Left lung (tissue), 4 donors: ENCODE measurements at regions not wholly inside any gene's neighbourhood (a gene's known extent, or its start where the extent isn't known, plus 50 kb on each side); places are given as distances from the start of the nearest gene placed in this dataset.
"Not testable (repeated sequence)": the region's sequence is repeated elsewhere in the genome, so short reads cannot be mapped to it uniquely, and the experiment has no call there.

Experiments used
- ATAC-seq: fragments of 200-7000 bp; cut with Tn5 transposase; one replicate; pipeline ENCODE4 v1.9.1; 2020; ENCODE audit warnings: moderate library complexity
- DNase-seq, 4 donors: peaks; one replicate each; pipeline ENCODE4 v3.0.0-alpha.2; 2013 to 2020
- H3K27ac ChIP-seq, 2 donors: fragments of 200-600 bp; sonication (generic) in 1 of 2; one replicate each; pipeline versions ENCODE4 v1.5.0 to v1.8.0; 2020 to 2021
- H3K27me3 ChIP-seq, 2 donors: fragments of 200-600 bp; sonication (generic) in 1 of 2; one replicate each; pipeline versions ENCODE4 v1.5.0 to v1.8.0; 2020 to 2021
- H3K36me3 ChIP-seq, 2 donors: fragments of 200-600 bp; sonication (generic) in 1 of 2; one replicate each; pipeline versions ENCODE4 v1.5.0 to v1.8.0; 2020 to 2021
- H3K4me1 ChIP-seq, 2 donors: fragments of 200-600 bp; one replicate each; pipeline ENCODE4 v1.8.0; 2021
- H3K4me3 ChIP-seq, 2 donors: fragments of 200-600 bp; sonication (generic) in 1 of 2; one replicate each; pipeline versions ENCODE4 v1.5.0 to v1.8.0; 2020 to 2021; ENCODE audit warnings: mild to moderate bottlenecking in 1 of 2
- H3K9me3 ChIP-seq, 2 donors: fragments of 200-600 bp; sonication (generic) in 1 of 2; one replicate each; pipeline versions ENCODE4 v1.5.0 to v1.8.0; 2020 to 2021
- intact Hi-C, 2 donors: fragments of 100-400 bp; cut with DNase I; formaldehyde crosslinking; loops; one replicate each; pipeline versions ENCODE4 v1.11.2 to v1.14.2; 2022
- TF ChIP-seq, protein P1 (sequence below), 2 donors: fragments of 200-600 bp; sonication (generic) in 1 of 2; IDR thresholded peaks; one replicate each; pipeline versions ENCODE4 v1.5.0 to v1.8.0; 2021; ENCODE audit warnings: antibody characterized with exemption in 2 of 2
- donor health status: DM: no; HTN: yes; CAD: no.
- donor health status: DM: no; HTN: no; CAD: no.

DNA sequence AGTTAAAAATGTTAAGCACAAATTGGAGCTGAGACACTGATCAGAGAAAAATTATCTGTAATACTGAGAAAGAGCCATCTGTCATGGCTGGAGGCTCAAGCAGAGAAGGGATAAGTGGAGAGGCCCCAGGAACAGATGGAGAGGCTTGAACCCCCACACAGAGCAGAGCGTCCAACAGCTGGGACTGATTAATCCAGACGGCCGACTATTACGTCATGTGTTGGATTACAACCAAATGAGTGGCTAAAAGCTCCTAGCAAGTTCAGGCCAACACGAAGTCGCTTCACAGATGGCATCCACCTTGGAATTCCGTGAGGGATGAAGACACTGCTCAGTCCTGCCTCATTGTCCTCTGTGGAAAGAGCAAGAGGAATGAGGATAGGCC lies 57.7 kb upstream of the ATXN3L start:
- no peak overlapping the region for H3K27ac ChIP-seq
- no peaks in the 10 kb centered on the region for H3K4me1 ChIP-seq
- peak in 2 of 4 donors; percentile 54 to 71 for DNase-seq
- H3K4me3 ChIP-seq: no peak overlapping the region
- H3K36me3 ChIP-seq: no peaks in the 10 kb centered on the region
- TF ChIP-seq, protein P1, sequence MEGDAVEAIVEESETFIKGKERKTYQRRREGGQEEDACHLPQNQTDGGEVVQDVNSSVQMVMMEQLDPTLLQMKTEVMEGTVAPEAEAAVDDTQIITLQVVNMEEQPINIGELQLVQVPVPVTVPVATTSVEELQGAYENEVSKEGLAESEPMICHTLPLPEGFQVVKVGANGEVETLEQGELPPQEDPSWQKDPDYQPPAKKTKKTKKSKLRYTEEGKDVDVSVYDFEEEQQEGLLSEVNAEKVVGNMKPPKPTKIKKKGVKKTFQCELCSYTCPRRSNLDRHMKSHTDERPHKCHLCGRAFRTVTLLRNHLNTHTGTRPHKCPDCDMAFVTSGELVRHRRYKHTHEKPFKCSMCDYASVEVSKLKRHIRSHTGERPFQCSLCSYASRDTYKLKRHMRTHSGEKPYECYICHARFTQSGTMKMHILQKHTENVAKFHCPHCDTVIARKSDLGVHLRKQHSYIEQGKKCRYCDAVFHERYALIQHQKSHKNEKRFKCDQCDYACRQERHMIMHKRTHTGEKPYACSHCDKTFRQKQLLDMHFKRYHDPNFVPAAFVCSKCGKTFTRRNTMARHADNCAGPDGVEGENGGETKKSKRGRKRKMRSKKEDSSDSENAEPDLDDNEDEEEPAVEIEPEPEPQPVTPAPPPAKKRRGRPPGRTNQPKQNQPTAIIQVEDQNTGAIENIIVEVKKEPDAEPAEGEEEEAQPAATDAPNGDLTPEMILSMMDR (IDR thresholded peaks at IDR 0.05): no peak
- intact Hi-C loops: no loop called here
- no peaks in the 10 kb centered on the region for H3K27me3 ChIP-seq
- ATAC-seq: peak; percentile 17
- H3K9me3 ChIP-seq: no peaks in the 10 kb centered on the region

DNA sequence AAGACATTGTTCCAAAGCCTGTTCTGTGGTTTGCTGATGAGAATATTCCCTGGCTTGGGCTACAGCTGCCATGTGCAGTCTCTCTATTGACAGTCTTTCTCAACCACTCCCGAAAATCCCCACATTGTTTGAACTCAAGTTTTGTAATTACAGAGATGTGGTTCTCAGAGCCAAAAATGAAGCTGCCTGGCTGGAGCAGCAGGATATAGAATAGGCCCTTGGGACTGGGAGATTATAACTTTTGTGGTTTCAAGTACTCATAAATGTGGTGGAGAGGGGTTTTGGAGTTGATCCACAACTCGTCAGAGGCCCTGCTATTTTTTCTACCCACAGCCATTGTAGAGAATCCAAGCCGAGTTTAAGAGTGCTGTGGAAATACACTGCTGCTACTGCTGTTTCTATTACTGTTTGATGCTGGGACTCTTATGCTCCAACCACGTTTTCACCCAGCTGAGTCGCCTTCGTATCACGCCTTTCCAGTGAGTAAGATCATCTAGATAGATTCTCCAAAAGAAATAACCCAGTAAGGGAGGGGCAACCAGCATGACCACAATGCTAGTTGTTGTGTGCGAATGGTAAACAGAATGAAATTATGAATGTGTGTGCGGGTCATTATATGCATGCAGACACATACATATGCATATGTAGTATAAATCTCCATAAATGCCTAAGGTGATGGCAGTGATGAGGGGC lies 57.1 kb upstream of the ATXN3L start:
- no peaks in the 10 kb centered on the region for H3K9me3 ChIP-seq
- peak; percentile 76 for ATAC-seq
- H3K27me3 ChIP-seq: no peaks in the 10 kb centered on the region
- DNase-seq: peak in 3 of 4 donors; percentile 34 to 89 (median 83)
- TF ChIP-seq, protein P1 (IDR thresholded peaks at IDR 0.05): no peak
- H3K27ac ChIP-seq: no peak overlapping the region
- H3K4me3 ChIP-seq: no peak overlapping the region
- H3K36me3 ChIP-seq: no peaks in the 10 kb centered on the region
- H3K4me1 ChIP-seq: no peaks in the 10 kb centered on the region
- intact Hi-C loops: no loop called here

DNA sequence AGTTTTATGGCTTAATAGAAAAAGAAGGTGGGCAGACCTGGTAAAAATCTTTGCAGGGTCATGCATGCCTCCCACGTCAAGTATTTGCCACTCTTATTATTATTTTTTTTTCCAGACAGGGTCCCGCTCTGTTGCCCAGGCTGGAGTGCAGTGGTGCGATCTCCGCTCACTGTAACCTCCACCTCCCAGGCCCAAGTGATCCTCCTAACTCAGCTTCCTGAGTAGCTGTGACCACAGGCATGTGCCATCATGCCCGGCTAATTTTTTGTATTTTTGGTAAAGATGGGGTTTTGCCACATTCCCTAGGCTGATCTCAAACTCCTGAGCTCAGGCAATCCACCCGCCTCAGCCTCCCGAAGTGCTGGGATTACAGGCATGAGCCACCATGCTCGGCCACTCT lies 55.7 kb upstream of the ATXN3L start:
- H3K4me3 ChIP-seq, H3K27ac ChIP-seq, H3K27me3 ChIP-seq, intact Hi-C loops, H3K9me3 ChIP-seq, ATAC-seq, DNase-seq, H3K36me3 ChIP-seq, H3K4me1 ChIP-seq: not testable (repeated sequence)

DNA sequence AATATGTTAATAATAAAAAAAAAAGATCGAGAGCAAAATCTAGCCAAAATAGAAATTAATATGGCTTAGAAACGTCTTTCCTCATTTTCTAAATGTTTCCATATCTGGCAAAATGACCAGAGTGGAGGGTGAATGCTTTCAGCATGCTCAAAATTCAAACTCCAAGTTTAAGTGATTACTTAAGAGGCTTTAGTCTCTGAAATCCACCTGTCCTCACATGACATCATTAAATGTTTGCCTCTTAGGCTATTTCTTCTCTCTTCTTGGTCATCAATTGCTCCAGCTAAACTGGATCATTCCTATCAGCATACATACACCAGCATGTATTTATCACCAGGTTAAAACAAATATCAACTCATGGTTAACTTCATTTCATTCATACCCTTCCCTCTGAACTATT lies 54.5 kb upstream of the ATXN3L start:
- no peak overlapping the region for H3K27ac ChIP-seq
- no peaks in the 10 kb centered on the region for H3K27me3 ChIP-seq

DNA sequence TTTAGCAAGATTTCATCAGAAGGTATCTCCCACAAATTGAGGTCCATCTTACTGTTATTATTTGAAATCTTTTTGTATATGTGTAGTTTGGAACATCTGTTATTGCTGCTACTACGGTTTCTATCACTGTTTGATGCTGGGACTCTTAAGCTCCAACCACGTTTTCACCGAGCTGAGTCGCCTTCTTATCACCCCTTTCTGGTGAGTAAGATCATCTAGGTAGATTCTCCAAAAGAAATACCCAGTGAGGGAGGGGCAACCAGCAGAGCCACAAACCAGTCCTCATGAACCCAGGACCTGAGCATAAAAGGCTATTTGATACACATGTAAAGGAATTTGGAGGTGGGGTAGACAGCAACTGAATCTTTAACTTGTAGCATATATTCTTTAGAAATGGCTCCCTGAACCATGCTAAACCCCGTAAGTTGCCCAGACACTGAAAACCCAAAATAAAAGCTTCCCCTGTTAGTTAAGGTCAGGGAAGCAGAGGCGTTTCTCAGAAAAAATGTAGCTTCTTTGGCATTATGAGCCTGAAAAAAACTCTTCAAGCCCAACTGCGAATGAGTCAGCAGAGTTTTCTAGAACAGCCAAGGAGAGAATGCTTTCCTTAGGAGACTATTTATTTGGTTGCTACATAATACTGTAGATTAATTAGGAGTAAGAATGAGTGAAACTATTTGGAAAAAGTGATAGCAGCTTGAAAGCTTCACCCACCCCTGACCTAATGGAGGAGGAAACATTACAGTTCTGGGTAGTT lies 53.8 kb upstream of the ATXN3L start:
- Histone ChIP-seq H3K27me3 (no peaks in the 10 kb centered on the region), H3K9me3 (no peaks in the 10 kb centered on the region), H3K4me3 (no peak overlapping the region), H3K36me3 (no peaks in the 10 kb centered on the region), H3K4me1 (no peaks in the 10 kb centered on the region), H3K27ac (peak overlapping the region in 1 of 2 donors; percentile 29)
- TF ChIP-seq, protein P1 (IDR thresholded peaks at IDR 0.05): no peak
- intact Hi-C loops: no loop called here
- DNase-seq (peak in 2 of 4 donors; percentile 59 to 73), ATAC-seq (peak; percentile 46)

More for the DNA sequence above, 54.5 kb upstream of the ATXN3L start:
- no peaks in the 10 kb centered on the region for H3K9me3 ChIP-seq
- DNase-seq (no peak), ATAC-seq (no peak)
- H3K4me3 ChIP-seq: no peak overlapping the region
- intact Hi-C loops: no loop called here
- TF ChIP-seq, protein P1 (IDR thresholded peaks at IDR 0.05): no peak
- H3K4me1 ChIP-seq: no peaks in the 10 kb centered on the region
- H3K36me3 ChIP-seq: no peaks in the 10 kb centered on the region
